Liver (tissue), 8 donors: ENCODE measurements at regions not wholly inside any gene's neighbourhood (a gene's known extent, or its start where the extent isn't known, plus 50 kb on each side); places are given as distances from the start of the nearest gene placed in this dataset.

Experiments used
- DNase-seq: peaks from one replicate; pipeline ENCODE4 v3.0.0-alpha.2; 2017; ENCODE audit warnings: low spot score
- H3K27ac ChIP-seq, 2 donors: one replicate each; pipeline ENCODE4 v1.7.0; 2013; ENCODE audit warnings: inconsistent platforms in 2 of 2, low read length in 2 of 2, control low read depth in 1 of 2, low read depth in 1 of 2, mild to moderate bottlenecking in 1 of 2
- H3K27me3 ChIP-seq, 4 donors: one replicate each; pipeline versions ENCODE4 v1.6.1 to v1.7.0; 2013; ENCODE audit warnings: low read length in 3 of 4, inconsistent platforms in 1 of 4, mild to moderate bottlenecking in 1 of 4, moderate library complexity in 1 of 4; ENCODE audit not compliant: control insufficient read depth in 4 of 4, insufficient read depth in 4 of 4
- H3K36me3 ChIP-seq, 4 donors: one replicate each; pipeline versions ENCODE4 v1.6.1 to v1.7.0; 2013; ENCODE audit warnings: low read length in 3 of 4, mild to moderate bottlenecking in 3 of 4, low read depth in 1 of 4, moderate library complexity in 1 of 4; ENCODE audit not compliant: control insufficient read depth in 4 of 4, insufficient read depth in 3 of 4
- H3K4me1 ChIP-seq, 4 donors: one replicate each; pipeline versions ENCODE4 v1.6.1 to v1.7.0; 2013; ENCODE audit warnings: low read length in 3 of 4, mild to moderate bottlenecking in 3 of 4, moderate library complexity in 1 of 4; ENCODE audit not compliant: control insufficient read depth in 4 of 4, insufficient read depth in 4 of 4
- H3K4me3 ChIP-seq, 3 donors: one replicate each; pipeline versions ENCODE4 v1.6.1 to v1.7.0; 2013; ENCODE audit warnings: low read length in 3 of 3, control low read depth in 1 of 3, low read depth in 1 of 3, mild to moderate bottlenecking in 1 of 3
- H3K9ac ChIP-seq, 2 donors: one replicate each; pipeline ENCODE4 v1.7.0; 2013; ENCODE audit warnings: low read length in 2 of 2, mild to moderate bottlenecking in 2 of 2, moderate library complexity in 2 of 2, control low read depth in 1 of 2, low read depth in 1 of 2
- H3K9me3 ChIP-seq, 4 donors: one replicate each; pipeline versions ENCODE4 v1.6.1 to v1.7.0; 2013; ENCODE audit warnings: low read length in 3 of 4; ENCODE audit not compliant: control insufficient read depth in 4 of 4
- ATF3 ChIP-seq: IDR thresholded peaks from 2 replicates; pipeline ENCODE4 v1.6.1; 2016; ENCODE audit warnings: antibody characterized with exemption
- EGR1 ChIP-seq, 2 donors: IDR thresholded peaks; 2 replicates each; pipeline ENCODE4 v1.6.1; 2016 to 2018; ENCODE audit warnings: antibody characterized with exemption in 2 of 2, low read depth in 2 of 2
- FOXA1 ChIP-seq: IDR thresholded peaks from 2 replicates; pipeline ENCODE4 v1.6.1; 2016; ENCODE audit warnings: antibody characterized with exemption
- FOXA2 ChIP-seq: IDR thresholded peaks from 2 replicates; pipeline ENCODE4 v1.6.1; 2016; ENCODE audit warnings: antibody characterized with exemption
- GABPA ChIP-seq, 2 donors: IDR thresholded peaks in 1 of 2; conservative IDR thresholded peaks in 1 of 2; 2 replicates each; pipeline ENCODE4 v1.6.1; 2016; ENCODE audit warnings: antibody characterized with exemption in 2 of 2, mild to moderate bottlenecking in 1 of 2, moderate library complexity in 1 of 2
- HNF4A ChIP-seq, 2 donors: conservative IDR thresholded peaks; 2 replicates each; pipeline ENCODE4 v1.6.1; 2016; ENCODE audit warnings: antibody characterized with exemption in 2 of 2, mild to moderate bottlenecking in 2 of 2
- HNF4G ChIP-seq: IDR thresholded peaks from 2 replicates; pipeline ENCODE4 v1.6.1; 2016; ENCODE audit warnings: antibody characterized with exemption
- MAX ChIP-seq: IDR thresholded peaks from 2 replicates; pipeline ENCODE4 v1.6.1; 2016; ENCODE audit warnings: antibody characterized with exemption
- NR2F2 ChIP-seq: IDR thresholded peaks from 2 replicates; pipeline ENCODE4 v1.6.1; 2016; ENCODE audit warnings: antibody characterized with exemption
- RAD21 ChIP-seq, 2 donors: IDR thresholded peaks; 2 replicates each; pipeline ENCODE4 v1.6.1; 2016; ENCODE audit warnings: antibody characterized with exemption in 2 of 2, mild to moderate bottlenecking in 2 of 2
- SP1 ChIP-seq: IDR thresholded peaks from 2 replicates; pipeline ENCODE4 v1.6.1; 2018; ENCODE audit warnings: antibody characterized with exemption, mild to moderate bottlenecking
- ZBTB33 ChIP-seq: IDR thresholded peaks from 2 replicates; pipeline ENCODE4 v1.6.1; 2016; ENCODE audit warnings: antibody characterized with exemption
- WGBS: extraction: QIAGEN DNeasy Blood & Tissue Kit; methylation state at CpG from one replicate; pipeline ENCODE4 v1.1.7; 2013; 5-methylcytosine and 5-hydroxymethylcytosine counted together
- TF ChIP-seq, protein P1 (sequence below): fragments of 150-350 bp; IDR thresholded peaks from 2 replicates; pipeline ENCODE4 v1.5.1; 2017; ENCODE audit warnings: improper control_type of control experiment, low read depth, low read length; ENCODE audit not compliant: missing input control
- donor health status: healthy.
- donor health status: healthy.
- donor health status: healthy.
- donor health status: healthy.
- donor health status: healthy.

- no peak for TF ChIP-seq SP1
- no peak for TF ChIP-seq HNF4G
- TF ChIP-seq FOXA2: no peak
- TF ChIP-seq HNF4A (conservative IDR thresholded peaks at IDR 0.05): no peak
- no peak for TF ChIP-seq FOXA1
- no peak for TF ChIP-seq NR2F2
- no peak for TF ChIP-seq EGR1 (IDR thresholded peaks at IDR 0.05; ENCODE audit: low read depth in 2 of 2)
Observed at GRCh38 chr5:4018007-4018406, 422.4 kb downstream of the IRX1 start (continued).

DNA sequence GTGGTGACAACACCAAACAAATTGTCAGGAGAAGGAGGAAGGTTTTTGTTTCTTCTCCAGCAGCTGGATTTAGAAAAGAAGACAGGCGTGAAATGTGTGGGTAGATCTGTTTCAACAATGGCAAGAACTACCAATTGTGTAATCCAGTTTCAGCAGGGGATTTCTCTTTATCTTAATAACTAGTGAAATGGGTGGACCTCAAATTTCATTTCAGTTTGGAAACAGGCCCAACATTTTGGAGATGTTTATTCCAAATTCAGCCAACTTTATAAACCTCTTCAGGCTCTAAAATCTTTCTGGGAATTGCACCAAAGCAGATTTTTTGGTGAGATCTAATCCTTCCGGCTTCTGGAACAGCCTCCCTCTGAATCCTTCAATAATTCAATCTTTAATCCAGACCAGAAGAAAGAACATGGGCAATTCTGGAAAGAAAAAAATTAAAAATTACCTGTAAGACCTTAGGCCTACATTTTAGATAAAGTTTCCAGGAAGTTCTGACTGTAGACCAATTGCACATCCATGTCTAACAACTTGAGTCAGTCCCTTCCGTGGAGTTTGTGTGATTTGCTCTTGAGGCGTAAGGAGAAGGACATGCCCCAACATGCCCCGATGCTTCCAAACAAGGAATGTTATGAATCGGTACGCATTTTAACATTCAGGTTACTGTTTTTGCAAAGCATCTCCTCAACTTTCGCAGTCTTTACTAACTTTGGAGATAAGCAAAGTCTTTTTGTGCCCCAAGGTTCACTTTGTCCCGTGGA is 423.6 kb downstream of the IRX1 start:
- TF ChIP-seq HNF4G: no peak
- TF ChIP-seq RAD21 (IDR thresholded peaks at IDR 0.05): no peak
- TF ChIP-seq, protein P1, sequence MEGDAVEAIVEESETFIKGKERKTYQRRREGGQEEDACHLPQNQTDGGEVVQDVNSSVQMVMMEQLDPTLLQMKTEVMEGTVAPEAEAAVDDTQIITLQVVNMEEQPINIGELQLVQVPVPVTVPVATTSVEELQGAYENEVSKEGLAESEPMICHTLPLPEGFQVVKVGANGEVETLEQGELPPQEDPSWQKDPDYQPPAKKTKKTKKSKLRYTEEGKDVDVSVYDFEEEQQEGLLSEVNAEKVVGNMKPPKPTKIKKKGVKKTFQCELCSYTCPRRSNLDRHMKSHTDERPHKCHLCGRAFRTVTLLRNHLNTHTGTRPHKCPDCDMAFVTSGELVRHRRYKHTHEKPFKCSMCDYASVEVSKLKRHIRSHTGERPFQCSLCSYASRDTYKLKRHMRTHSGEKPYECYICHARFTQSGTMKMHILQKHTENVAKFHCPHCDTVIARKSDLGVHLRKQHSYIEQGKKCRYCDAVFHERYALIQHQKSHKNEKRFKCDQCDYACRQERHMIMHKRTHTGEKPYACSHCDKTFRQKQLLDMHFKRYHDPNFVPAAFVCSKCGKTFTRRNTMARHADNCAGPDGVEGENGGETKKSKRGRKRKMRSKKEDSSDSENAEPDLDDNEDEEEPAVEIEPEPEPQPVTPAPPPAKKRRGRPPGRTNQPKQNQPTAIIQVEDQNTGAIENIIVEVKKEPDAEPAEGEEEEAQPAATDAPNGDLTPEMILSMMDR: no peak
- TF ChIP-seq FOXA1: no peak
- TF ChIP-seq GABPA (IDR thresholded peaks at IDR 0.05 in 1 of 2, conservative IDR thresholded peaks at IDR 0.05 in 1 of 2): no peak
- no peak for TF ChIP-seq ZBTB33
- TF ChIP-seq ATF3: no peak
- TF ChIP-seq MAX: no peak
- Histone ChIP-seq H3K27ac (no peak overlapping the region), H3K27me3 (no peaks in the 10 kb centered on the region), H3K9ac (no peak overlapping the region), H3K36me3 (no peaks in the 10 kb centered on the region), H3K9me3 (peaks cover 0 to 1% (median 0%) of the 10 kb centered on the region in 4 donors), H3K4me3 (no peak overlapping the region), H3K4me1 (no peaks in the 10 kb centered on the region)
- 71% methylated on average over 9 of the region's 9 CpGs for WGBS
- DNase-seq: no peak

DNA sequence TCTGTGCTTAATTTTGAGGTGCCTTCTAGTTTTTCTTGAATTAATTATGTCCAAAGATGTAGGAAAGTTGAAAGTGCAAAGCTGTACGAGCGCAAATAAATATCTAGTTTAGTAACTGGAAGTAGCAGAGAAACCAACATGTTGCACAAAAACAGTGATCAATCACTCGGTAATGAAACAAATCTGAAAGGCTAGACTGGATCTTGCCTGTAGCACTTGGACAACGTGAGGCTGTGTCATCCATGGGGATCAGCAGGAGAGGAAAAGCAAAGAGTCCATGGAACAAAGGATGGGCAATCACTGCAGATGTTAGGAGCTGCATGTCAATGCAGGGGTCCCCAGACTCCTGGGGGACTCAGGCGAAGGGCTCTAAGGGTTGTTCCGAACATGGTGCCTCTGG is 424.2 kb downstream of the IRX1 start:
- no peak overlapping the region for H3K4me3 ChIP-seq
- WGBS: 74% methylated on average over 6 of the region's 6 CpGs
- no peak for DNase-seq
- H3K36me3 ChIP-seq: no peaks in the 10 kb centered on the region
- no peak overlapping the region for H3K27ac ChIP-seq
- H3K27me3 ChIP-seq: no peaks in the 10 kb centered on the region
- no peaks in the 10 kb centered on the region for H3K4me1 ChIP-seq
- peaks cover 0 to 1% (median 0%) of the 10 kb centered on the region in 4 donors for H3K9me3 ChIP-seq
- TF ChIP-seq NR2F2 (no peak), SP1 (no peak), MAX (no peak), ATF3 (no peak)
- TF ChIP-seq, protein P1: no peak
- H3K9ac ChIP-seq: no peak overlapping the region
